Fibroblast of pulmonary artery (primary cell): ENCODE measurements at regions not wholly inside any gene's neighbourhood (a gene's known extent, or its start where the extent isn't known, plus 50 kb on each side); places are given as distances from the start of the nearest gene placed in this dataset.
A peak's percentile ranks its signal among the peaks of the same experiment; 100 is the strongest.

Experiments
- DNase-seq: peaks from one replicate; pipeline ENCODE4 v3.0.0-alpha.2; 2010; ENCODE audit warnings: low read depth
- H3K4me3 ChIP-seq: replicated peaks from 2 replicates; pipeline ENCODE4 v1.5.1; 2011; ENCODE audit warnings: low read depth, mild to moderate bottlenecking, control low read depth, low read length, moderate library complexity
- TF ChIP-seq, protein P1 (sequence below): IDR thresholded peaks from 2 replicates; pipeline ENCODE4 v1.5.1; 2011; ENCODE audit warnings: mild to moderate bottlenecking, control low read depth, low read length, inconsistent platforms; ENCODE audit errors: missing control alignments

DNA sequence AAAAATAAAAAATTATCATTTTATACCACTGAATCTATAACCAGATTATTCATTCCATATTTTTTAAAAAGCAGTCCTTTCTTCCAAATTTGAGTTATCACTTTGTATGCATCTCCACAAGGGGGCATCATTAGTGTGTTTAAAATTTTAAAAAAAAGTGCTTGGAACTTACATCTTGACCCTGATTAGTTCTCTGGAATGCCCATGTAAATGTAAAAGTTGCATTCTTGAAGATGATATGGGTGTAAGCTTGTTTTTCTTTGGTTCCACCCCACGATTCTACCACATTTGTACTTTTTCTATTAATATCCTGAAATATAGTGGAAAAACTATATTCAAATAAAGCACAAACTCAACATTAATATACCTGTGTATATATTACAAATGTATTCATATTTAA is 144.9 kb downstream of the ELAPOR2 start:
- peak; percentile 42 for DNase-seq
- no peak overlapping the region for H3K4me3 ChIP-seq
- TF ChIP-seq, protein P1, sequence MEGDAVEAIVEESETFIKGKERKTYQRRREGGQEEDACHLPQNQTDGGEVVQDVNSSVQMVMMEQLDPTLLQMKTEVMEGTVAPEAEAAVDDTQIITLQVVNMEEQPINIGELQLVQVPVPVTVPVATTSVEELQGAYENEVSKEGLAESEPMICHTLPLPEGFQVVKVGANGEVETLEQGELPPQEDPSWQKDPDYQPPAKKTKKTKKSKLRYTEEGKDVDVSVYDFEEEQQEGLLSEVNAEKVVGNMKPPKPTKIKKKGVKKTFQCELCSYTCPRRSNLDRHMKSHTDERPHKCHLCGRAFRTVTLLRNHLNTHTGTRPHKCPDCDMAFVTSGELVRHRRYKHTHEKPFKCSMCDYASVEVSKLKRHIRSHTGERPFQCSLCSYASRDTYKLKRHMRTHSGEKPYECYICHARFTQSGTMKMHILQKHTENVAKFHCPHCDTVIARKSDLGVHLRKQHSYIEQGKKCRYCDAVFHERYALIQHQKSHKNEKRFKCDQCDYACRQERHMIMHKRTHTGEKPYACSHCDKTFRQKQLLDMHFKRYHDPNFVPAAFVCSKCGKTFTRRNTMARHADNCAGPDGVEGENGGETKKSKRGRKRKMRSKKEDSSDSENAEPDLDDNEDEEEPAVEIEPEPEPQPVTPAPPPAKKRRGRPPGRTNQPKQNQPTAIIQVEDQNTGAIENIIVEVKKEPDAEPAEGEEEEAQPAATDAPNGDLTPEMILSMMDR: peak; percentile 58
